NCI-H128 (cell line): ENCODE measurements at regions not wholly inside any gene's neighbourhood (a gene's known extent, or its start where the extent isn't known, plus 50 kb on each side); places are given as distances from the start of the nearest gene placed in this dataset.
"Not testable (repeated sequence)": the region's sequence is repeated elsewhere in the genome, so short reads cannot be mapped to it uniquely, and the experiment has no call there.

Source experiments
- DNase-seq: peaks from one replicate; lab custom pipeline; 2025; ENCODE audit not compliant: unreplicated experiment; lab: John Stamatoyannopoulos, UW

DNA sequence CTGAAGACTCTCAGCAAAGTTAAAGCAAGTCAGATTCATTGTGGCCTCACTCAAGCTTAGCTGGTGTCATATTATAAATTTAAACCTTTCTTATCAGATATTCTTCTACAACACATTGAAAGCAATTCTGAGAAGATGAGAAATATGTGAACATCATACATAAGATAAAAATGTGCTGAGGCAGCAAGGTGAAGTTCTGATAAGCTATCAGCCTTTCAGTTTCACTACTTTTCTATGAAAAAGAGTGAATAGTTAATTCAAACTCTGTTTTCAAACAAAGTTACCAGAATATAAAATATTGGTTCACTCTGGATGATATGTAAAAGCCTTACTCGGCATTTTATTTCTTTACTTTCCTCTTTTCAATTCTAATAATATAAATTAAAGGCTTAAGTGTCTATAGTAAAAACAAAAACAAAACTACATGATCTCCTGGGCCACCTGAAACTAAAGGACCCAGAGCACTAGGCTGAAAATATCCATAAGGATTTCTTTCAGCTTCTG lies 824.4 kb downstream of the MTRR start:
- DNase-seq = no peak

- DNase-seq = no peak
These were observed 825.6 kb downstream of the MTRR start for GRCh38 chr5:8694545-8694944.

GRCh38 chr5:8695902-8696845 lies 827.2 kb downstream of the MTRR start:
- DNase-seq = no peak

- DNase-seq = no peak
These were observed 831.3 kb downstream of the MTRR start for GRCh38 chr5:8700222-8700621.

- no peak for DNase-seq
These were observed 831.7 kb downstream of the MTRR start for GRCh38 chr5:8700671-8701070.

GRCh38 chr5:8701251-8701650 lies 832.3 kb downstream of the MTRR start:
- no peak for DNase-seq

DNA sequence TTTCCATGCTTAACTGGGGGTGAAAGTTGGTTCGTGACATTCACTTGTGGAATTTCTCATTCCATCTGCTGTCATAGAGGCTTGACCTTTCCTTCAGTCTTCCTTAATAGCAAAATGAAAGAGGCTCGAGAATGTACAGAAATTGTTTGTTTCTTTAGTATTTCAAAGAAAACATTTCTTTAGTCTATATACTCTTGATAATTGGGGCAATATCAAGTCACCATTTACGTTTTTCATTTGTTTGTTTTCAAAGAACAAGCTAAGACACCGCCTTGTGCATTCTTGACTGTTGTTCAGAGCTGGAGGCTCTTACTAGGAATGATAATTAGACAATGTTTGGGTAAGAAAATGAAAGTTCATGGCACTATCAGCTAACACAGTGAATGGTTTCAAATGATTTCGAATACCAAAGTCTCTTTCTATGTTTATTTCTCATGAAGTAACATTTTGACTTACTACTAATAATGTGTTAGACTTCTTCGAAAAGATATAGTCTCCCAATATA lies 835.4 kb downstream of the SEMA5A start:
- no peak for DNase-seq

- no peak for DNase-seq
These were observed 831.7 kb downstream of the SEMA5A start for GRCh38 chr5:8714198-8714597.

DNA sequence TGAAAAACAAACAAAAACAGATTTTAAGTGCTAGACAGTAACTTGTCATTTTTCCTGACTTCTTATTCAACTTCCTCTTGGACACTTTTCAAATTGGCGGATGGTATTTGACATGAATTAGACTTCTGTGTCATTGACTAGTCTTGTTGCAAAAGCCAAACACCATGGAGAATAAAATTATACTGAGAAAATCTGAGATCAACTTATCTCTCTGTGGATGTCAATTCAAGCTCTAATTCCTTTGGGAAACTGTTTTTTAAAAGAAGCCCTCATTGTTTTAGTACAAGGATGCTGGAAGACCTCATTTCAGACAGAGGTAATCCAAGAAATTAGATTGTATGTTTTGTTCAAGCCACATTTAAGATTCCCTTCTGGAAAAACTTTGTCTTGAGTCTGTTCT lies 831.0 kb downstream of the SEMA5A start:
- no peak for DNase-seq

DNA sequence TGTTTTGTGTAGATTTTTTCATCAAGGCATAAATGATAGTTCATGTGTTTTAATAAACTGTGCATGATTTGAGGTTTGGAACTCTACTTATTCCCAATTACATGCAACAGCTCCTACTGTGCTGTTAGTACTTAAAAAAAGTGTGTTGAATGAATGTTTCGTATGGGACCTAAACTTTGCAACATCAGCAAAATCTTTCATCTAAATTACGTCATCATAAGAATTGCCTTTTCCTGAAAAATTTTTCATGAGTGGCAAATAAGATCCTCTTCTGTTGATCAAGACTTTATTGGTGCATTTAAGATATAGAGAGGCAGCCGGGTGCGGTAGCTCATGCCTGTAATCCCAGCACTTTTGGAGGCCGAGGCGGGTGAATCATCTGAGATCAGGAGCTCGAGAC lies 826.1 kb downstream of the SEMA5A start:
- no peak for DNase-seq

DNA sequence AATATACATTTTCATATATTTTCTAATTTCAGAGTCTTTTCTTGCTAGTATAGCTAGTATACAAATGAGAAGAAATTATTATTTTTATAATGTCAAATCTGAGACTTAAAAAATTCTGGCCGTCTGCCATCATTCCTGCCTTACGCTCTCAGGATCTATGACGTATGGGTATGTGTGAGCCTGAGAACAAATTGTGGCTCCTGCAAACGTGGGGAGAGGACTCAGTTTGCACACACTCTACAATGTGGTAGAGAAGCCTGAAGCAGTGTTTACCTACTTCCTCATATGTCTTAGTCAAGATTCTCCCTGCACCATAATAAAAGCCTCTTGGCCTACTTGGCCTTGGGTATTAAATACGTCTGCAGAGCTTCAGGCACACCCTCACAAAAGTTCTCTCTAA lies 825.4 kb downstream of the SEMA5A start:
- DNase-seq = no peak

GRCh38 chr5:8721536-8721935 lies 824.3 kb downstream of the SEMA5A start:
- no peak for DNase-seq

GRCh38 chr5:8726383-8727036 lies 819.4 kb downstream of the SEMA5A start:
- DNase-seq = no peak

GRCh38 chr5:8727396-8727795 lies 818.5 kb downstream of the SEMA5A start:
- DNase-seq = no peak

DNA sequence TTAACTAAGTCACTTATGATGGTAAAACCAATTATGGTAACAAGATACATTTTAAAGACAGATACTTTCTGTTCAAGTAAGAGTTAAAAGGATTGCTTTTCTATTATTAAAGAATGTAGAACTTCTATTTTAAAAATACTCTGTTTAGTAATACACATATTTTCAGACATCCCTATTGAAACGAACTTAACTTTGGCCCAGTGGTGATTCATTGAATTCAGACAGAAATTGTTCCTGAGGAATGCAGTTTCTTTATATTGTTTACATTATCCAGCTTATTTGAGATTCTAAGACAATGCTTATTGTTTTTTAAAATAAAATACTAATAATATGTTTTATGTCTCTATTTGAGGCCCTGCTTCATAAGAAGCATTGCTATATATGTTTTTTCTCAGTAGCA lies 816.4 kb downstream of the SEMA5A start:
- no peak for DNase-seq

- DNase-seq = no peak
These were observed 815.7 kb downstream of the SEMA5A start for GRCh38 chr5:8730194-8730593.

DNA sequence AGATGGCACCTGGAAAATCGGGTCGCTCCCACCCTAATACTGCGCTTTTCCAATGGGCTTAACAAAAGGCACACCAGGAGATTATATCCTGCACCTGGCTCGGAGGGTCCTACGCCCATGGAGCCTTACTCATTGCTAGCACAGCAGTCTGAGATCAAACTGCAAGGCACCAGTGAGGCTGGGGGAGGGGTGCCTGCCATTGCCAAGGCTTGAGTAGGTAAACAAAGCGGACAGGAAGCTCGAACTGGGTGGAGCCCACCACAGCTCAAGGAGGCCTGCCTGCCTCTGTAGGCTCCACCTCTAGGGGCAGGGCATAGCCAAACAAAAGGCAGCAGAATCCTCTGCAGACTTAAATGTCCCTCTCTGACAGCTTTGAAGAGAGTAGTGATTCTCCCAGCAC lies 814.8 kb downstream of the SEMA5A start:
- not testable (repeated sequence) for DNase-seq

- DNase-seq = no peak
These were observed 805.3 kb downstream of the SEMA5A start for GRCh38 chr5:8740595-8740994.

- DNase-seq = no peak
These were observed 796.3 kb downstream of the SEMA5A start for GRCh38 chr5:8749556-8749955.

DNA sequence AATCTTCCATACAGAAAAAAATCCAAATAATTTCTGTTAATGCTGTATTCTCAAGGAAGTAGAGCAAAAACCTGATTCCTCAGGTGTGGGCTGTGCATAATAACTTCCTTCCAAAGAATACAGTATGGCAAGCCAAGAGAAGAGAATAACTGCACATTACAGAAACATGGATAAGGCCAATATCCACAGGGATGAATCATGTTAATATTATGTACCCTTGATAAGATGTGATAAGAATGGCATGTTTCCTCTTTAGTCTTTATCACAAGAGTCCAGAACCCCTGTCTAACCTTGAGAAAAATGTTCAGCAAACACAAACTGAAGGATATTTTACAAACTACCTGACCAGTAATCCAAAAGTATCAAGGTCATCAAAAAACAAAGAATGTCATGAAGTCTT lies 795.8 kb downstream of the SEMA5A start:
- DNase-seq = no peak

- DNase-seq = no peak
These were observed 793.9 kb downstream of the SEMA5A start for GRCh38 chr5:8751971-8752370.

DNA sequence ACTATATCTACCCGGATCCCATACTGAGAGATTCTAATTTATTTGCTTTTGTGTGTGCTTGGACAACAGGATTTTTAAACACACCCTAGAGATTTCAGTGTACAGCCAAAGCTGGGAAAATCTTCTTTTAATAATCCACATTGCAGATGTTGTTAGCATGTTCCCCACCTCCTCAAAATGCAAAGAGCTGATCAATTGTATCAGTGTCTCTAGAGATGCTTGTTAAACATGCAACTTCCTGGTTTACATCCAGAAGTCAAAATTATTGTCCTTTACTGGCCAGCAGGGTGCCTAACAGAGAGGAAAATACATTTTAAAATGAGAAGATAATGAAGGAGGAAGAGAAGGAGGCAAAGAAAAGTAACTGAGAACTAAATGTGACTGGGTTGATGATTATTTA lies 793.3 kb downstream of the SEMA5A start:
- no peak for DNase-seq
